HG03280 (cell line): ENCODE measurements at regions not wholly inside any gene's neighbourhood (a gene's known extent, or its start where the extent isn't known, plus 50 kb on each side); places are given as distances from the start of the nearest gene placed in this dataset.

Experiments
- ATAC-seq: cut with Tn5 transposase; IDR thresholded peaks from one replicate; pipeline ENCODE4 v1.9.1; 2021; ENCODE audit warnings: mild to moderate bottlenecking, moderate library complexity; ENCODE audit not compliant: unreplicated experiment

GRCh38 chr5:74500110-74500917, 140.2 kb downstream of the ENC1 start:
- ATAC-seq = no peak

- no peak for ATAC-seq
Measured at GRCh38 chr5:74499256-74500050, 141.1 kb downstream of the ENC1 start.

- ATAC-seq = no peak
Measured at GRCh38 chr5:74497706-74498105, 142.8 kb downstream of the ENC1 start.

GRCh38 chr5:74493411-74493810, 147.1 kb downstream of the ENC1 start:
- no peak for ATAC-seq

- no peak for ATAC-seq
Measured at GRCh38 chr5:74492230-74492629, 148.3 kb downstream of the ENC1 start.

GRCh38 chr5:74491586-74491985, 148.9 kb downstream of the ENC1 start:
- no peak for ATAC-seq

- ATAC-seq = peak; percentile 93
Measured at GRCh38 chr5:74490814-74491213, 149.7 kb downstream of the ENC1 start.

- ATAC-seq = no peak
Measured at GRCh38 chr5:74482990-74483389, 157.5 kb downstream of the ENC1 start.

- no peak for ATAC-seq
Measured at GRCh38 chr5:74482523-74482922, 158.0 kb downstream of the ENC1 start.

GRCh38 chr5:74481357-74481756, 159.2 kb downstream of the ENC1 start:
- peak; percentile 86 for ATAC-seq

GRCh38 chr5:74480201-74480600, 160.3 kb downstream of the ENC1 start:
- no peak for ATAC-seq

GRCh38 chr5:74478328-74478727, 162.2 kb downstream of the ENC1 start:
- no peak for ATAC-seq

- no peak for ATAC-seq
Measured at GRCh38 chr5:74477761-74478160, 162.8 kb downstream of the ENC1 start.

- no peak for ATAC-seq
Measured at GRCh38 chr5:74476819-74477453, 163.6 kb downstream of the ENC1 start.

GRCh38 chr5:74476046-74476818, 164.3 kb downstream of the ENC1 start:
- no peak for ATAC-seq

- no peak for ATAC-seq
Measured at GRCh38 chr5:74471875-74472274, 168.7 kb downstream of the ENC1 start.

- ATAC-seq = no peak
Measured at GRCh38 chr5:74469234-74469994, 171.1 kb downstream of the ENC1 start.

GRCh38 chr5:74468421-74468820, 172.1 kb downstream of the ENC1 start:
- no peak for ATAC-seq

- no peak for ATAC-seq
Measured at GRCh38 chr5:74465724-74466123, 174.8 kb downstream of the ENC1 start.

GRCh38 chr5:74464512-74465209, 175.9 kb downstream of the ENC1 start:
- no peak for ATAC-seq
